ENCODE measurements at regions not wholly inside any gene's neighbourhood (a gene's known extent, or its start where the extent isn't known, plus 50 kb on each side); places are given as distances from the start of the nearest gene placed in this dataset.

DNA sequence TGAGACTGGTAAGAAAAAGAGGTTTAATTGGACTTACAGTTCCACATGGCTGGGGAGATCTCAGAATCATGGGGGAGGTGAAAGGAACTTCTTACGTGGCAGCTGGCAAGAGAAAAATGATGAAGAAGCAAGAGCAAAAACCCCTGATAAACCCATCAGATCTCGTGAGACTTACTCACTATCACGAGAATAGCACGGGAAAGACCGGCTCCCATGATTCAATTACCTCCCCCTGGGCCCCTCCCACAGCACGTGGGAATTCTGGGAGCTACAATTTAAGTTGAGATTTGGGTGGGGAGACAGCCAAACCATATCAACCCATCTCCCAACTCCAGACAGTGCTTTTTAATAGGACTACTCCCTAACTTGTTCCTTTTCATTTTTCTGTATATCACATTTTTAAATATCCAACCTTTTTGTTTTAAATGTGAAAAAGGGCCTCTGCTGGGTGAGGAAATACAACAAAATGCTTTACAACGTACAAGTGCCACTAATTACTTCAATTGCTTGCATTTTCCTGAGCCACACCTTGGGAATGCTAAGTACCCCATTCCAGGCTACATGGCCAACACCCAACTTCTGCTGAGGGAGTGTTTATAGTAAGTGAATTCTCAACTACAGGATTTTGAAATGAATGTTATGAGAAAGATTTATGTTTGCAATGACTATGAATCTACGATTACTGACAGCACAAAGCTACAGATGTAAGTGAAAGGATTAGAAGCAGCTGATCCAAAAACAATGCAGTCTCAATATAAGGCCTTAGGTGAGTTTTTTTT is 294.1 kb upstream of the CD180 start:
- no peak for FAIRE-seq
- no peak overlapping the region for H3K27ac ChIP-seq (ENCODE audit: low read depth in 2 of 2, low read length in 2 of 2)
- intact Hi-C loops (cut with DNase I) = no loop called here
- H3K9me3 ChIP-seq (ENCODE audit: control insufficient read depth in 2 of 3, insufficient read depth in 1 of 3, low read length in 3 of 3) = no peaks in the 10 kb centered on the region
- no peak overlapping the region for H3K4me3 ChIP-seq (ENCODE audit: low read length in 3 of 3)
- H3K36me3 ChIP-seq (ENCODE audit: control insufficient read depth in 2 of 3, insufficient read depth in 3 of 3, low read length in 3 of 3) = no peaks in the 10 kb centered on the region
- no peak for DNase-seq
- TF ChIP-seq, protein P1, sequence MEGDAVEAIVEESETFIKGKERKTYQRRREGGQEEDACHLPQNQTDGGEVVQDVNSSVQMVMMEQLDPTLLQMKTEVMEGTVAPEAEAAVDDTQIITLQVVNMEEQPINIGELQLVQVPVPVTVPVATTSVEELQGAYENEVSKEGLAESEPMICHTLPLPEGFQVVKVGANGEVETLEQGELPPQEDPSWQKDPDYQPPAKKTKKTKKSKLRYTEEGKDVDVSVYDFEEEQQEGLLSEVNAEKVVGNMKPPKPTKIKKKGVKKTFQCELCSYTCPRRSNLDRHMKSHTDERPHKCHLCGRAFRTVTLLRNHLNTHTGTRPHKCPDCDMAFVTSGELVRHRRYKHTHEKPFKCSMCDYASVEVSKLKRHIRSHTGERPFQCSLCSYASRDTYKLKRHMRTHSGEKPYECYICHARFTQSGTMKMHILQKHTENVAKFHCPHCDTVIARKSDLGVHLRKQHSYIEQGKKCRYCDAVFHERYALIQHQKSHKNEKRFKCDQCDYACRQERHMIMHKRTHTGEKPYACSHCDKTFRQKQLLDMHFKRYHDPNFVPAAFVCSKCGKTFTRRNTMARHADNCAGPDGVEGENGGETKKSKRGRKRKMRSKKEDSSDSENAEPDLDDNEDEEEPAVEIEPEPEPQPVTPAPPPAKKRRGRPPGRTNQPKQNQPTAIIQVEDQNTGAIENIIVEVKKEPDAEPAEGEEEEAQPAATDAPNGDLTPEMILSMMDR (IDR thresholded peaks at IDR 0.05; ENCODE audit: borderline replicate concordance, extremely low read depth, insufficient read depth) = no peak
- H3K27me3 ChIP-seq (ENCODE audit: control insufficient read depth, insufficient read depth, low read length) = no peaks in the 10 kb centered on the region
- peaks cover 0 to 4% (median 0%) of the 10 kb centered on the region in 3 donors for H3K4me1 ChIP-seq (ENCODE audit: control insufficient read depth in 2 of 3, insufficient read depth in 2 of 3, low read depth in 1 of 3, low read length in 3 of 3)
- no peak overlapping the region for H3K9ac ChIP-seq (ENCODE audit: low read length in 3 of 3)

DNA sequence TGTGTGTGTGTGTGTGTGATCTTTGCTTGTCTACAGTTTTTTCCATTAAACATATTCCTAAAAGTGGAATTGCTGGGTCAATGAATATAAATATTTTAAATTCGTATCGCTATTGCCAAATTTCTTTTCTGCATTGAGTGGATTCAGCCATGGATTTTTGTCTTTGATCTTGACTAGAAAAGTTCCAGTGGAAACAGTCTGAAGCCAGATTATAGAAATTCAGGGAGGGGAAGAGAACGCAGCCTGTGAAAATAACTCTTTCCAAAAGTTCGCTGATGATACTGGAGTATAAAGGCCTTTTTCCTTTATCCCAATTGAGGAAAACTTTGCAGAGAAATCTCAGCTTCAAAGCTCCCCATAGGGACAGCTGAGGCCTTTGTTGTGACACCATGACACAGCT is 292.3 kb upstream of the CD180 start:
- Histone ChIP-seq H3K4me3 (ENCODE audit: low read length in 3 of 3) (no peak overlapping the region), H3K27ac (ENCODE audit: low read depth in 2 of 2, low read length in 2 of 2) (no peak overlapping the region), H3K4me1 (ENCODE audit: control insufficient read depth in 2 of 3, insufficient read depth in 2 of 3, low read depth in 1 of 3, low read length in 3 of 3) (no peaks in the 10 kb centered on the region), H3K27me3 (ENCODE audit: control insufficient read depth, insufficient read depth, low read length) (no peaks in the 10 kb centered on the region), H3K9ac (ENCODE audit: low read length in 3 of 3) (no peak overlapping the region), H3K36me3 (ENCODE audit: control insufficient read depth in 2 of 3, insufficient read depth in 3 of 3, low read length in 3 of 3) (no peaks in the 10 kb centered on the region), H3K9me3 (ENCODE audit: control insufficient read depth in 2 of 3, insufficient read depth in 1 of 3, low read length in 3 of 3) (no peaks in the 10 kb centered on the region)
- DNase-seq (no peak), FAIRE-seq (no peak)
- intact Hi-C loops (cut with DNase I) = no loop called here
- TF ChIP-seq, protein P1 (IDR thresholded peaks at IDR 0.05; ENCODE audit: borderline replicate concordance, extremely low read depth, insufficient read depth) = no peak

DNA sequence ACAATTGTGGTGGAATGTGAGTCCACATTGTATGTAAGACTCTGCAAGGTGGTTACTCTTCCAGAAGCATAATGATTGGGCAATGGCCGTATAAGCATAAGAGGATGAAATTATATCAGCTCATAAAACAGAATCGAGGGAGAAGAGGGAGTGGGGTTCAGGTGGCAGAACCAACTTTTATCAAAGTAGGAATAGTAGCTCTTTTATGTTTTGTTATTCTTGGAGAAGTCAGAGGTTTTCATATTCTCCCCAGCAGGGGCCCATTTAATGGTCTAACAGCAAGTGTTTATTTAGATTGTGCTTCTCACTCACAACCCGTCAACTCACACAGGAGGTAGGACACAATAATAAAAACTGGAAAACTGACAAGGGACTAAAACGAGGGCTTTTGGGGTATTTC is 291.3 kb upstream of the CD180 start:
- Histone ChIP-seq H3K9me3 (ENCODE audit: control insufficient read depth in 2 of 3, insufficient read depth in 1 of 3, low read length in 3 of 3) (no peaks in the 10 kb centered on the region), H3K4me3 (ENCODE audit: low read length in 3 of 3) (no peak overlapping the region), H3K9ac (ENCODE audit: low read length in 3 of 3) (no peak overlapping the region), H3K36me3 (ENCODE audit: control insufficient read depth in 2 of 3, insufficient read depth in 3 of 3, low read length in 3 of 3) (no peaks in the 10 kb centered on the region), H3K27me3 (ENCODE audit: control insufficient read depth, insufficient read depth, low read length) (no peaks in the 10 kb centered on the region), H3K4me1 (ENCODE audit: control insufficient read depth in 2 of 3, insufficient read depth in 2 of 3, low read depth in 1 of 3, low read length in 3 of 3) (no peaks in the 10 kb centered on the region), H3K27ac (ENCODE audit: low read depth in 2 of 2, low read length in 2 of 2) (no peak overlapping the region)
- intact Hi-C loops (cut with DNase I) = no loop called here
- FAIRE-seq (no peak), DNase-seq (no peak)
- TF ChIP-seq, protein P1 (IDR thresholded peaks at IDR 0.05; ENCODE audit: borderline replicate concordance, extremely low read depth, insufficient read depth) = no peak

All from kidney (tissue), 13 donors.